HG02623 (cell line): ENCODE measurements at regions not wholly inside any gene's neighbourhood (a gene's known extent, or its start where the extent isn't known, plus 50 kb on each side); places are given as distances from the start of the nearest gene placed in this dataset.
A peak's percentile ranks its signal among the peaks of the same experiment; 100 is the strongest.
"Not testable (repeated sequence)": the region's sequence is repeated elsewhere in the genome, so short reads cannot be mapped to it uniquely, and the experiment has no call there.

Source experiments
- ATAC-seq: cut with Tn5 transposase; IDR thresholded peaks from one replicate; pipeline ENCODE4 v1.9.1; 2021; ENCODE audit warnings: moderate library complexity; ENCODE audit not compliant: unreplicated experiment

- no peak for ATAC-seq
Measured at GRCh38 chr20:7742479-7742878, 197.8 kb downstream of the HAO1 start.

- no peak for ATAC-seq
Measured at GRCh38 chr20:7744411-7744810, 195.8 kb downstream of the HAO1 start.

GRCh38 chr20:7748624-7749023 lies 191.6 kb downstream of the HAO1 start:
- ATAC-seq: no peak

- ATAC-seq: no peak
Measured at GRCh38 chr20:7754102-7754501, 186.2 kb downstream of the HAO1 start.

- ATAC-seq: no peak
Measured at GRCh38 chr20:7758406-7758805, 181.9 kb downstream of the HAO1 start.

GRCh38 chr20:7760247-7761031 lies 179.8 kb downstream of the HAO1 start:
- no peak for ATAC-seq

GRCh38 chr20:7765221-7765620 lies 175.0 kb downstream of the HAO1 start:
- ATAC-seq: peak; percentile 91

GRCh38 chr20:7770046-7770445 lies 170.2 kb downstream of the HAO1 start:
- ATAC-seq: no peak

- peak; percentile 98 for ATAC-seq
Measured at GRCh38 chr20:7770578-7770977, 169.7 kb downstream of the HAO1 start.

GRCh38 chr20:7772371-7772770 lies 167.9 kb downstream of the HAO1 start:
- no peak for ATAC-seq

- ATAC-seq: no peak
Measured at GRCh38 chr20:7773511-7773910, 166.7 kb downstream of the HAO1 start.

GRCh38 chr20:7775072-7775471 lies 165.2 kb downstream of the HAO1 start:
- no peak for ATAC-seq

- no peak for ATAC-seq
Measured at GRCh38 chr20:7776148-7776547, 164.1 kb downstream of the HAO1 start.

- no peak for ATAC-seq
Measured at GRCh38 chr20:7790189-7790588, 150.1 kb downstream of the HAO1 start.

GRCh38 chr20:7792150-7792869 lies 147.9 kb downstream of the HAO1 start:
- ATAC-seq: no peak

- ATAC-seq: no peak
Measured at GRCh38 chr20:7798176-7798575, 142.1 kb downstream of the HAO1 start.

- no peak for ATAC-seq
Measured at GRCh38 chr20:7799862-7800261, 140.4 kb downstream of the HAO1 start.

- not testable (repeated sequence) for ATAC-seq
Measured at GRCh38 chr20:7803411-7804151, 136.7 kb downstream of the HAO1 start.

- ATAC-seq: no peak
Measured at GRCh38 chr20:7806831-7807230, 133.4 kb downstream of the HAO1 start.

- no peak for ATAC-seq
Measured at GRCh38 chr20:7817286-7817685, 123.0 kb downstream of the HAO1 start.

GRCh38 chr20:7818477-7818876 lies 121.8 kb downstream of the HAO1 start:
- ATAC-seq: no peak

- ATAC-seq: no peak
Measured at GRCh38 chr20:7820897-7821296, 119.4 kb downstream of the HAO1 start.
